Astrocyte of the spinal cord (primary cell): ENCODE measurements at regions not wholly inside any gene's neighbourhood (a gene's known extent, or its start where the extent isn't known, plus 50 kb on each side); places are given as distances from the start of the nearest gene placed in this dataset.
"Not testable (repeated sequence)": the region's sequence is repeated elsewhere in the genome, so short reads cannot be mapped to it uniquely, and the experiment has no call there.

Experiments
- DNase-seq: peaks from one replicate; pipeline ENCODE4 v3.0.0; 2011; ENCODE audit warnings: low read depth, low spot score
- H3K4me3 ChIP-seq: 2 replicates; pipeline ENCODE4 v1.5.1; 2011; ENCODE audit warnings: low read depth, mild to moderate bottlenecking, low read length, moderate library complexity
- CTCF ChIP-seq: IDR thresholded peaks from 2 replicates; pipeline ENCODE4 v1.5.1; 2012; ENCODE audit warnings: low read depth, mild to moderate bottlenecking, low read length, inconsistent platforms
- in situ Hi-C: cut with HindIII; loops from 2 replicates; pipeline ENCODE4 v1.10.0; 2017; ENCODE audit warnings: low sequenced_read_pairs

GRCh38 chr13:21910546-21910945 lies 239.7 kb downstream of the FGF9 start:
- TF ChIP-seq CTCF: no peak
- no peak overlapping the region for H3K4me3 ChIP-seq
- in situ Hi-C loops: no loop called here
- no peak for DNase-seq

- TF ChIP-seq CTCF: no peak
- DNase-seq: no peak
- no peak overlapping the region for H3K4me3 ChIP-seq
- in situ Hi-C loops: no loop called here
Measured at GRCh38 chr13:21911646-21912298, 240.9 kb downstream of the FGF9 start.

- in situ Hi-C loops: no loop called here
- DNase-seq: no peak
- no peak overlapping the region for H3K4me3 ChIP-seq
- TF ChIP-seq CTCF: no peak
Measured at GRCh38 chr13:21913010-21913409, 242.1 kb downstream of the FGF9 start.

- in situ Hi-C loops: no loop called here
- H3K4me3 ChIP-seq: no peak overlapping the region
- no peak for TF ChIP-seq CTCF
- no peak for DNase-seq
Measured at GRCh38 chr13:21917086-21918015, 246.5 kb downstream of the FGF9 start.

DNA sequence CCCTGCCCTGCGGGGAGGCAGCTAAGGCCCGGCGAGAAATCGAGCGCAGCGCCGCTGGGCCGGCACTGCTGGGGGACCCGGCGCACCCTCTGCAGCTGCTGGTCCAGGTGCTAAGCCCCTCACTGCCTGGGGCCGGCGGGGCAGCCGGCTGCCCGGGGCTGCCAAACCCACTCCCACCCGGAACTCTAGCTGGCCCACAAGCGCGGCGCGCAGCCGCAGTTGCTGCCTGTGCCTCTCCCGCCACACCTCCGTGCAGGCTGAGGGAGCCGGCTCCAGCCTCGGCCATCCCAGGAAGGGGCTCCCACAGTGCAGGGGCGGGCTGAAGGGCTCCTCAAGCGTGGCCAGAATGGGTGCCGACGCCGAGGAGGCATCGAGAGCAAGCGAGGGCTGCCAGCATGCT lies 249.9 kb downstream of the FGF9 start:
- in situ Hi-C loops, H3K4me3 ChIP-seq, DNase-seq: not testable (repeated sequence)

- TF ChIP-seq CTCF: no peak
- in situ Hi-C loops: no loop called here
- DNase-seq: no peak
- no peak overlapping the region for H3K4me3 ChIP-seq
Measured at GRCh38 chr13:21924958-21925357, 254.1 kb downstream of the FGF9 start.

GRCh38 chr13:21925720-21926119 lies 254.8 kb downstream of the FGF9 start:
- in situ Hi-C loops: no loop called here
- DNase-seq: no peak
- no peak for TF ChIP-seq CTCF
- no peak overlapping the region for H3K4me3 ChIP-seq
